ENCODE measurements at regions not wholly inside any gene's neighbourhood (a gene's known extent, or its start where the extent isn't known, plus 50 kb on each side); places are given as distances from the start of the nearest gene placed in this dataset.

DNA sequence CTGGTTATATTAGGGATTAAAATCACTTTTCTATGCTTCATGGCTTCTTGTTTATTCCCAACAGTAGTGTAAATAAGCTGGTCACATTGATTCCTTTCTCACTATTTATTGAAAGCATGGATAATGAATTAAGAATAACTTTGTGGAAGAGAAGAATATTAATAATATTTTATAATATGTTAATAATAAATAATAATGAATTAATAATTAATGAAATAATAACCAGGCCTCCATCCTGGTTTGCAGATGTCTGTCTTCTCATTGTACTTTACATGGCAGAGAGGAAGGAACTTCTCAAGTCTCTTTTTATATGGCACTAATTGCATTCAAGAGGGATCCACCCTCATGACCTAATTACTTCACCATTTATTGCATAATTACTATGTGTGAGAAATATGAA is 473.5 kb downstream of the PTPRC start:
- TF ChIP-seq CTCF (IDR thresholded peaks at IDR 0.05 in 4 of 5, conservative IDR thresholded peaks at IDR 0.05 in 1 of 5) (no peak), POLR2A (IDR thresholded peaks at IDR 0.05) (no peak)

Data from gastrocnemius medialis (tissue), 4 donors.